GM19239 (cell line): ENCODE measurements at regions not wholly inside any gene's neighbourhood (a gene's known extent, or its start where the extent isn't known, plus 50 kb on each side); places are given as distances from the start of the nearest gene placed in this dataset.
A peak's percentile ranks its signal among the peaks of the same experiment; 100 is the strongest.

ENCODE experiments used
- DNase-seq: peaks from one replicate; pipeline ENCODE4 v3.0.0; 2011; ENCODE audit warnings: low spot score; ENCODE audit not compliant: insufficient read length
- FAIRE-seq: peaks from 2 replicates; lab custom pipeline; 2011; peaks lifted over from hg19 to GRCh38; lab: Jason Lieb, UNC

DNA sequence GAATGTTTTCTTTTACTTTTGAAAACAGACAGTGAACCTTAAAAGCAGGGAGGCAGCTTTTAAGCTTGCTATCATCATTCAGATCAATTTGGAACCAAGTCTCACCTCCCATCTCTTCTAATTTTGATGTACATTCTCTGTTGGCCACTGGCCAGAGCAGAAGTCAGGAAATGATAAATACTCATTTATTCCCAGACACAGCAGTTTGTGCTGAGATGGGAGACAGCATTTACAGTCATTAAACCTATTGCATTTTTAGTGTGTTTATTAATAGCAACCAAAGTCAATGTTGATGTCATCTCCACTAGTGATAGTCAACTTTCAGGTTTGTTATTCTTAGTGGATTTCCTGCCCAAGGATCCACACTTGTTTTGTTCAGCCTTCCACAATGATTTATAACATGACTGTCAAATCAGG, 320.0 kb upstream of the ATP2B1 start:
- DNase-seq (no peak), FAIRE-seq (peak; percentile 28)

DNA sequence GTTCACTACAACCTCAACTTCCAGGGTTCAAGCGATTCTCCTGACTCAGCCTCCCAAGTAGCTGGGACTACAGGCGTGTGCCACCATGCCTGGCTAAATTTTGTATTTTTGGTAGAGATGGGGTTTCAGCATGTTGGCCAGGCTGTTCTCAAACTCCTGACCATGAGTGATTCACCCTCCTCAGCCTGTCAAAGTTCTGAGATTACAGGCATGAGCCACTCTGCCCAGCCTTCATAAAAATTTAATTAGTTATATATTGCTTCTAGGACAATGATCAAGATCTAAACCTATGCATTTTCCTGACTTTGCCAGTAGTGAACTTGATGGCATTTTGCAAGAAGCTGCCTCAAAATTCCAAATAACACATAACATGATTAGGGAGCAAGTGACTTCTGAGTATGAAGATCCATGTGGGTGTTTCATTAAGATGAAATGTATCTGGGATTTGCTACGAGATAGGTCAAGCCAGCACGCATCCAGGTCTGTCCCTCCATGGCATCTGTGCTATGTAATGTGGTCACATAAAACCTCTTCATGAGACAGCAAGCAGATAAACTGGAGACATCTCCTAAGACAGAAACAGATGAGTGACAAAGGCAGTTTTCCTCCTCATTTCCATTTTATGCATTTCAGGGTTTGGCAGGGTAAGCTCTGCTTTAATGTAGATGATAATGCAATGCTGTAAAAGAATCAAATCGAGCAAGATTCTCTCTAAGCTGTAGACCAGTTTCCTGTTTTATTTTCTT, 319.4 kb upstream of the ATP2B1 start:
- DNase-seq (no peak), FAIRE-seq (no peak)

- DNase-seq (no peak), FAIRE-seq (no peak)
Measured at GRCh38 chr12:90027041-90027440, 318.4 kb upstream of the ATP2B1 start.

DNA sequence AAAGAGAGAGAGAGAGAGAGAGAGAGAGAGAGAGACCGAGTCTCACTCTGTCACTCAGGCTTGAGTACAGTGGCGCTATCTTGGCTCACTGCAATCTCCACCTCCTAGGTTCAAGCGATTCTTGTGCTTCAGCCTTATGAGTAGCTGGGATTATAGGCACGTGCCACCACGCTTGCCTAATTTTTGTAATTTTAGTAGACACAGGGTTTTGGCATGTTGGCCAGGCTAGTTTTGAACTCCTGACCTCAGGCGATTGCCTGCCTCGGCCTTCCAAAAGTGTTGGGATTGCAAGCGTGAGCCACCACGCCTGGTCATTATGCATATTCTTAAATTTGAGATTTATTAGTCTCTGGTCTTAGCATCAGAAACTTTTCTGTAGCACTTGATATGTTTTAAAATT, 317.9 kb upstream of the ATP2B1 start:
- DNase-seq (no peak), FAIRE-seq (no peak)

DNA sequence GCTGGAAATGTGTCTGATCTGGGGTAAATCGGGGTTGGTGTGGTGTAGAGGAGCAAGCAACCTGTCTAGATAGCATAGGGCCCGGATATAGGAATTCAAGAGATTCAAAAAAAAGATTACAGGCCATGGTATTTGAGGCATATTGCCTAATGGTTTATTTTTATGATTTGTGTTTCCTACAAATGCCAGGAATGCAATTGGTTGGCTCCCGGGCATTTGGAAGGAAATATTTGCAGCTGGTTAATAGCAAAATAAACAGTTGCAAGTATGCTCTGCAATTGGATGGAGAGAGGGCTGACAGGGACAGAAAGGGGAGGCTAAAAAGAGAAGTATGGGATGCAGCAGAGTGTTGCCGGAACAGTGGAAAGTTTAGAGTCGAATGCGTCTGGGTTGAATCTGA, 315.6 kb upstream of the ATP2B1 start:
- no peak for FAIRE-seq
- no peak for DNase-seq

- FAIRE-seq (no peak), DNase-seq (no peak)
Measured at GRCh38 chr12:90023207-90023900, 314.7 kb upstream of the ATP2B1 start.

DNA sequence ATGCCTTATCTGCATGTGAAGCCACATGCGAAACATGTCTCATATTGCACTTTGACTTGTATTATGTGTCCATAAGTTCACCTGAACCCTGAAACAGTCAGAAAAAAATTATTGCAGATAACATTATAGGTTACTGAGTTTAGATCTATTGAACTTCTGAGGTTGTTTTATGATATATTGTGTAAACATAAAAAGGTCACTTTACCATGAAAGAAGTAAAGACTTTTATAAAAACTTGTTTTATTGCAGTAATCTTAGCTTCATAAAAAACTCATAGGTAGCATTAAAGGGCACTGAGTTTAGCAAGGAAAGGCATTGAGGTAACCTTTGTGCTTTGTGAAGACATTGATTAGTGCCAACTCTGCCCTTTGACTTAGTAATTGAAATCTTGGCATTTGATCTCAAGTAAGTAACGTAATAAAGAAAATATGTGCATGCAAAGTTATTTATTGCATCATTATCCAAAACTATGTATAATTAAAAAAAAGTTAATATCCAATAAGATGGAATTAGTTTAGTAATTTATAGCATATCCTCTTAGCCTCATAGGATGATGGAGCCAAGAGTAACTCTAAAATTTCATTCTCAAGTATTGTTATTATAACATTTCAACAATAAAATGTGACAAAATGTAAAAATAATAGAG, 313.3 kb upstream of the ATP2B1 start:
- DNase-seq (no peak), FAIRE-seq (no peak)

- DNase-seq (no peak), FAIRE-seq (no peak)
Measured at GRCh38 chr12:90020881-90021280, 312.2 kb upstream of the ATP2B1 start.

DNA sequence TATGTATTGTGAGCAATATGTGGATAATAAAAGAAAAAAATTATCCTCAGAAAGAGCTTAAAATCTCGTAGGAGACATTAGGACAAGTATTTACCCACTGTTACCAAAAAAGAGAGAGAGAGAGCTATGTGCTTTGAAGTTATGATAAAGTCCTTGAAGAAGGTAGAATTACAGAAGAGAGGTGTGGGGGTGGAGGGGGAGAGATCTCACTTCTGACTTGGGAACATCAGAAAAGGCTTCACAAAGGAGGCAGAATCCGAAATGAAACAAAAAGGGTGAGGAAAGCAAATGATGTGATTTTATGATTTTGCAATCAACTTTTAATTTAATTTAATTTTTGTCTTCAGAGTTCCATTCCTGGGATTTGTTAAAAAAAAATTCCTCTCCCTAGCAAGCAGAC, 311.8 kb upstream of the ATP2B1 start:
- DNase-seq (no peak), FAIRE-seq (no peak)

- no peak for DNase-seq
- FAIRE-seq: no peak
Measured at GRCh38 chr12:90020014-90020413, 311.4 kb upstream of the ATP2B1 start.

GRCh38 chr12:90017316-90017715, 308.7 kb upstream of the ATP2B1 start:
- DNase-seq (no peak), FAIRE-seq (no peak)

GRCh38 chr12:90015228-90015627, 306.6 kb upstream of the ATP2B1 start:
- DNase-seq: no peak
- FAIRE-seq: no peak

- DNase-seq: no peak
- peak; percentile 31 for FAIRE-seq
Measured at GRCh38 chr12:90013409-90013808, 304.8 kb upstream of the ATP2B1 start.

- DNase-seq (no peak), FAIRE-seq (no peak)
Measured at GRCh38 chr12:90010089-90010488, 301.5 kb upstream of the ATP2B1 start.

GRCh38 chr12:90008277-90008676, 299.6 kb upstream of the ATP2B1 start:
- FAIRE-seq: no peak

GRCh38 chr12:90004319-90005074, 295.9 kb upstream of the ATP2B1 start:
- FAIRE-seq (peak; percentile 90), DNase-seq (peak; percentile 1)

More at GRCh38 chr12:90008277-90008676, 299.6 kb upstream of the ATP2B1 start:
- no peak for DNase-seq

- DNase-seq: no peak
- FAIRE-seq: no peak
Measured at GRCh38 chr12:90003688-90004087, 295.1 kb upstream of the ATP2B1 start.

GRCh38 chr12:90000721-90001120, 292.1 kb upstream of the ATP2B1 start:
- FAIRE-seq (peak; percentile 31), DNase-seq (no peak)

DNA sequence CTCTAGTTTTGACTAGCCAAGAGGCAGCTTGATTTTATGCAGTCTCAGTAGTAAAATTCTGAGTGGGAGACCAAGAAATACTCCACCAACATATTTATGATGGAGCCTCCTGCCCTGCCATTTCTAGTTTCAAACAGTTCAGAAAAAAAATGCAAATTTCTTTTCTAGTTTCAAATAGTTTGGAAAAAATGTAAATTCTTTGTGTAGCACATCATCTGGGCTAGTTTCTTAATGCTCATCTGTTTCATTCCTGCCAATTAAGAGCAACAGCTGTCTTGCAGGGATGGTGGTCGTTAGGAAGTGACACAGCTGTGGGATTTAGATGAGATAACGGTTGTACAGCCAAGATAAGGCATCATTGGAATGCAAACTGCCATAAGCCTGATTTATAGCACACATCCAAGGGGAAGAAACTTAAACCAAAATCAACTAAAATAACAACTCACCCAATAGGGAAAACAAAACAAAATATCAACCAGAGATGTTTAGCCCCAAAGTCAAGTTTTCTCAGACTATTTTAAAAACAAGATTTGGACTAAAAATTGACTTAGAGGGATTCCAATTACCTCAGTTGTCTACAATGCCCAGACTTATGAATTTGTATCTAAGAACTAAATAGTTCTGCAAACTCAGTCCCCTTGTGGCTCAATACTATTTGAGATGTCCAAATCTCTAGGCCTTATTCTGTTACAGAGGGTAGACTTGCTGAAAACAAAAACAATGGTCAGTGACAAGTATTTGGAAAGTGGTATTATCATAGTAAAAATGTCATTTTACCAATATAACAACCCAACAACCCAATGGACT, 291.3 kb upstream of the ATP2B1 start:
- FAIRE-seq: peak; percentile 4
- no peak for DNase-seq

GRCh38 chr12:89995870-89996269, 287.2 kb upstream of the ATP2B1 start:
- no peak for DNase-seq
- FAIRE-seq: peak; percentile 21
